ENCODE measurements at regions not wholly inside any gene's neighbourhood (a gene's known extent, or its start where the extent isn't known, plus 50 kb on each side); places are given as distances from the start of the nearest gene placed in this dataset.

GRCh38 chr1:13888351-13888986 lies 188.5 kb downstream of the PRDM2 start:
- no peaks in the 10 kb centered on the region for H3K79me2 ChIP-seq (ENCODE audit: control insufficient read depth, low read length)
- no peak overlapping the region for H3K4me3 ChIP-seq (ENCODE audit: low read length)
- H3F3A ChIP-seq (ENCODE audit: control insufficient read depth, insufficient read depth) = no peaks in the 10 kb centered on the region

GRCh38 chr1:13889495-13889894 lies 189.5 kb downstream of the PRDM2 start:
- TF ChIP-seq CTCF (IDR thresholded peaks at IDR 0.05; ENCODE audit: low read depth, low read length, poor library complexity, severe bottlenecking) = no peak
- no peak for TF ChIP-seq EZH2phosphoT487 (IDR thresholded peaks at IDR 0.05; ENCODE audit: borderline replicate concordance, low read length)
- H3K27ac ChIP-seq (ENCODE audit: low read depth, low read length) = no peak overlapping the region

More at GRCh38 chr1:13888351-13888986, 188.5 kb downstream of the PRDM2 start:
- Histone ChIP-seq H3K9me3 (ENCODE audit: control insufficient read depth, insufficient read depth, low read length) (no peaks in the 10 kb centered on the region), H3K4me1 (ENCODE audit: control insufficient read depth, low read length) (no peaks in the 10 kb centered on the region), H3K9me2 (replicated peaks; ENCODE audit: control insufficient read depth, low read length) (no peaks in the 10 kb centered on the region), H3K36me3 (ENCODE audit: control insufficient read depth, low read length) (no peaks in the 10 kb centered on the region), H3K27ac (ENCODE audit: low read depth, low read length) (no peak overlapping the region), H4K20me1 (ENCODE audit: control insufficient read depth, insufficient read depth, low read depth, low read length) (no peaks in the 10 kb centered on the region), H3K27me3 (ENCODE audit: control insufficient read depth, low read length) (peaks cover 17% of the 10 kb centered on the region; the same call in 1 of the 2 replicates), H3K4me2 (ENCODE audit: low read length) (no peak overlapping the region)
- TF ChIP-seq CTCF (IDR thresholded peaks at IDR 0.05; ENCODE audit: low read depth, low read length, poor library complexity, severe bottlenecking) (no peak), EZH2phosphoT487 (IDR thresholded peaks at IDR 0.05; ENCODE audit: borderline replicate concordance, low read length) (no peak)

GRCh38 chr1:13890766-13891165 lies 190.8 kb downstream of the PRDM2 start:
- no peak overlapping the region for H3K4me2 ChIP-seq (ENCODE audit: low read length)
- no peaks in the 10 kb centered on the region for H3K4me1 ChIP-seq (ENCODE audit: control insufficient read depth, low read length)
- TF ChIP-seq CTCF (IDR thresholded peaks at IDR 0.05; ENCODE audit: low read depth, low read length, poor library complexity, severe bottlenecking) (no peak), EZH2phosphoT487 (IDR thresholded peaks at IDR 0.05; ENCODE audit: borderline replicate concordance, low read length) (no peak)
- H3K27me3 ChIP-seq (ENCODE audit: control insufficient read depth, low read length) = peaks cover 14% of the 10 kb centered on the region; the same call in 1 of the 2 replicates
- no peak overlapping the region for H3K4me3 ChIP-seq (ENCODE audit: low read length)
- no peaks in the 10 kb centered on the region for H3K36me3 ChIP-seq (ENCODE audit: control insufficient read depth, low read length)
- no peaks in the 10 kb centered on the region for H3K79me2 ChIP-seq (ENCODE audit: control insufficient read depth, low read length)
- no peaks in the 10 kb centered on the region for H4K20me1 ChIP-seq (ENCODE audit: control insufficient read depth, insufficient read depth, low read depth, low read length)
- H3K9me3 ChIP-seq (ENCODE audit: control insufficient read depth, insufficient read depth, low read length) = no peaks in the 10 kb centered on the region
- no peak overlapping the region for H3K27ac ChIP-seq (ENCODE audit: low read depth, low read length)
- H3F3A ChIP-seq (ENCODE audit: control insufficient read depth, insufficient read depth) = no peaks in the 10 kb centered on the region
- no peaks in the 10 kb centered on the region for H3K9me2 ChIP-seq (replicated peaks; ENCODE audit: control insufficient read depth, low read length)

More at GRCh38 chr1:13889495-13889894, 189.5 kb downstream of the PRDM2 start:
- Histone ChIP-seq H3F3A (ENCODE audit: control insufficient read depth, insufficient read depth) (no peaks in the 10 kb centered on the region), H3K4me3 (ENCODE audit: low read length) (no peak overlapping the region), H4K20me1 (ENCODE audit: control insufficient read depth, insufficient read depth, low read depth, low read length) (no peaks in the 10 kb centered on the region), H3K79me2 (ENCODE audit: control insufficient read depth, low read length) (no peaks in the 10 kb centered on the region), H3K36me3 (ENCODE audit: control insufficient read depth, low read length) (no peaks in the 10 kb centered on the region), H3K27me3 (ENCODE audit: control insufficient read depth, low read length) (peaks cover 14% of the 10 kb centered on the region; the same call in 1 of the 2 replicates), H3K4me1 (ENCODE audit: control insufficient read depth, low read length) (no peaks in the 10 kb centered on the region), H3K4me2 (ENCODE audit: low read length) (no peak overlapping the region), H3K9me2 (replicated peaks; ENCODE audit: control insufficient read depth, low read length) (no peaks in the 10 kb centered on the region), H3K9me3 (ENCODE audit: control insufficient read depth, insufficient read depth, low read length) (no peaks in the 10 kb centered on the region)

Data from DOHH2 (cell line).